K562 (cell line): ENCODE measurements at regions not wholly inside any gene's neighbourhood (a gene's known extent, or its start where the extent isn't known, plus 50 kb on each side); places are given as distances from the start of the nearest gene placed in this dataset.

Experiments used
- ARID2 ChIP-seq: fragments of 450-650 bp; IDR thresholded peaks from 2 replicates; pipeline ENCODE4 v1.6.1; 2017; ENCODE audit warnings: antibody characterized with exemption, mild to moderate bottlenecking
- ARNT ChIP-seq, 2 experiments: fragments of 450-650 bp; IDR thresholded peaks; 2 replicates each; pipeline ENCODE4 v1.6.1; 2016; ENCODE audit warnings: mild to moderate bottlenecking in 1 of 2
- CHD4 ChIP-seq: fragments of 200-600 bp; sonication (generic); IDR thresholded peaks from 3 replicates; pipeline ENCODE4 v1.6.1; 2012; ENCODE audit warnings: low read depth, mild to moderate bottlenecking, mixed read lengths, low read length, inconsistent platforms; ENCODE audit not compliant: insufficient read depth, insufficient replicate concordance, poor library complexity, severe bottlenecking
- CREM ChIP-seq: IDR thresholded peaks from 2 replicates; pipeline ENCODE4 v1.6.1; 2014; ENCODE audit warnings: antibody characterized with exemption, low read depth
- CXXC5 ChIP-seq: fragments of 250-450 bp; sonication (Bioruptor Pico); IDR thresholded peaks from 2 replicates; pipeline ENCODE4 v1.8.0; 2022; ENCODE audit warnings: inconsistent platforms, mild to moderate bottlenecking, moderate library complexity
- EHMT2 ChIP-seq: fragments of 450-650 bp; IDR thresholded peaks from 2 replicates; pipeline ENCODE4 v1.6.1; 2018; ENCODE audit warnings: antibody characterized with exemption
- ELF2 ChIP-seq: fragments of 250-450 bp; sonication (Bioruptor Pico); IDR thresholded peaks from 2 replicates; pipeline ENCODE4 v1.5.0; 2021; ENCODE audit warnings: mild to moderate bottlenecking
- ELF4 ChIP-seq: fragments of 450-650 bp; formaldehyde crosslinking; IDR thresholded peaks from 2 replicates; pipeline ENCODE4 v1.4.0; 2022; ENCODE audit warnings: missing genetic modification characterization
- ESRRA ChIP-seq: fragments of 450-650 bp; IDR thresholded peaks from 2 replicates; pipeline ENCODE4 v1.6.1; 2014; ENCODE audit warnings: low read depth, mild to moderate bottlenecking, moderate library complexity, borderline replicate concordance
- JUN ChIP-seq, 2 experiments: sonication (generic) in 1 of 2; formaldehyde crosslinking in 1 of 2; IDR thresholded peaks; 2 replicates each; pipeline versions ENCODE4 v1.6.1 to v1.8.0; 2012 to 2022; ENCODE audit warnings: borderline replicate concordance in 2 of 2, mild to moderate bottlenecking in 2 of 2, improper control_type of control experiment in 1 of 2, low read depth in 1 of 2, low read length in 1 of 2, missing genetic modification reagents in 1 of 2
- KDM1A ChIP-seq, 2 experiments: fragments of 450-650 bp; IDR thresholded peaks; 2 replicates each; pipeline ENCODE4 v1.6.1; 2016; ENCODE audit warnings: mild to moderate bottlenecking in 2 of 2
- KDM5B ChIP-seq: fragments of 200-600 bp; sonication (generic); IDR thresholded peaks from 2 replicates; pipeline ENCODE4 v1.6.1; 2012; ENCODE audit warnings: low read depth, mild to moderate bottlenecking, moderate library complexity, low read length, control low read depth, inconsistent platforms; ENCODE audit not compliant: insufficient replicate concordance
- MTA2 ChIP-seq: fragments of 450-650 bp; IDR thresholded peaks from 2 replicates; pipeline ENCODE4 v1.6.1; 2016; ENCODE audit warnings: low read depth
- NR2C1 ChIP-seq, 2 experiments: fragments of 450-650 bp; IDR thresholded peaks; 2 replicates each; pipeline ENCODE4 v1.6.1; 2017; ENCODE audit warnings: mild to moderate bottlenecking in 2 of 2, antibody characterized with exemption in 1 of 2, inconsistent platforms in 1 of 2, missing compliant biosample characterization in 1 of 2, missing genetic modification characterization in 1 of 2
- NR4A1 ChIP-seq, 2 experiments: fragments of 250-450 bp in 1 of 2; fragments of 450-650 bp in 1 of 2; sonication (Bioruptor Pico) in 1 of 2; IDR thresholded peaks; 2 replicates each; pipeline versions ENCODE4 v1.4.0 to v1.6.1; 2016 to 2020; ENCODE audit warnings: mild to moderate bottlenecking in 2 of 2, missing compliant biosample characterization in 1 of 2, missing genetic modification characterization in 1 of 2, moderate library complexity in 1 of 2
- RCOR1 ChIP-seq, 2 experiments: IDR thresholded peaks; 2 replicates each; pipeline ENCODE4 v1.6.1; 2012; ENCODE audit warnings: low read depth in 2 of 2, low read length in 2 of 2, borderline replicate concordance in 1 of 2, improper control_type of control experiment in 1 of 2
- TAF15 ChIP-seq: fragments of 200-400 bp; formaldehyde crosslinking; IDR thresholded peaks from 2 replicates; pipeline ENCODE4 v1.6.1; 2017; ENCODE audit warnings: mild to moderate bottlenecking, low read depth, low read length, moderate library complexity
- UBTF ChIP-seq, 2 experiments: IDR thresholded peaks; 2 replicates each; pipeline ENCODE4 v1.6.1; 2012; ENCODE audit warnings: improper control_type of control experiment in 2 of 2, low read depth in 2 of 2, low read length in 2 of 2, borderline replicate concordance in 1 of 2
- ZFP30 ChIP-seq: fragments of 250-450 bp; sonication (Bioruptor Pico); IDR thresholded peaks from 2 replicates; pipeline ENCODE4 v1.8.0; 2022; ENCODE audit warnings: moderate library complexity, mild to moderate bottlenecking, inconsistent platforms, borderline replicate concordance
- ZNF282 ChIP-seq: sonication (generic); formaldehyde crosslinking; IDR thresholded peaks from 2 replicates; pipeline ENCODE4 v1.8.1; 2023; ENCODE audit warnings: missing genetic modification reagents
- ZNF445 ChIP-seq: fragments of 250-450 bp; sonication (Bioruptor Pico); IDR thresholded peaks from 2 replicates; pipeline ENCODE4 v1.4.0; 2020; ENCODE audit warnings: low read depth, mild to moderate bottlenecking, moderate library complexity
- ZNF830 ChIP-seq: fragments of 250-450 bp; sonication (Bioruptor Pico); IDR thresholded peaks from 2 replicates; pipeline ENCODE4 v1.5.0; 2021; ENCODE audit warnings: mild to moderate bottlenecking
- TF ChIP-seq, protein P1 (sequence below), 2 experiments: fragments of 450-650 bp; IDR thresholded peaks; 2 replicates each; pipeline ENCODE4 v1.6.1; 2016
- TF ChIP-seq, protein P2 (sequence below), 2 experiments: fragments of 450-650 bp in 1 of 2; sonication (generic) in 1 of 2; formaldehyde crosslinking in 1 of 2; IDR thresholded peaks in 1 of 2; conservative IDR thresholded peaks in 1 of 2; 2 replicates each; pipeline versions ENCODE4 v1.6.1 to v1.8.1; 2016 to 2023; ENCODE audit warnings: mild to moderate bottlenecking in 2 of 2, moderate library complexity in 2 of 2, inconsistent platforms in 1 of 2, missing genetic modification reagents in 1 of 2

GRCh38 chr6:14734052-14734415 lies 511.8 kb upstream of the JARID2 start (continued):
- TF ChIP-seq JUN (IDR thresholded peaks at IDR 0.05; ENCODE audit: borderline replicate concordance, low read depth, low read length) (peak; percentile 59; the same call in 1 of the 2 replicates), JUN (CRISPR knock-in tag; IDR thresholded peaks at IDR 0.05; ENCODE audit: borderline replicate concordance) (no peak), NR4A1 (CRISPR knock-in tag; IDR thresholded peaks at IDR 0.05) (no peak), NR4A1 (tag; IDR thresholded peaks at IDR 0.05) (peak; percentile 65; the same call in 1 of the 2 replicates), ZNF830 (CRISPR knock-in tag) (0 out of 2 replicates have a peak, but pooled peaks have one; percentile 41), ARID2 (no peak), UBTF (IDR thresholded peaks at IDR 0.05; ENCODE audit: borderline replicate concordance in 1 of 2, low read depth in 2 of 2, low read length in 2 of 2) (no peak), NR2C1 (IDR thresholded peaks at IDR 0.05) (no peak), NR2C1 (tag; IDR thresholded peaks at IDR 0.05) (peak; percentile 33; the same call in 1 of the 2 replicates), ZNF282 (no peak), MTA2 (peak; percentile 77; the same call in 1 of the 2 replicates), RCOR1 (IDR thresholded peaks at IDR 0.05; ENCODE audit: borderline replicate concordance in 1 of 2, low read depth in 2 of 2, low read length in 2 of 2) (peak in 1 of 2 experiments; percentile 72; a peak in 2 of 4 replicates), CREM (no peak), ZNF445 (CRISPR knock-in tag) (peak; percentile 7; the same call in 1 of the 2 replicates), ELF4 (peak; percentile 82; the same call in 1 of the 2 replicates), ARNT (IDR thresholded peaks at IDR 0.05) (peak in 1 of 2 experiments; percentile 43; a peak in 1 of 4 replicates), EHMT2 (peak; percentile 81), ZFP30 (CRISPR knock-in tag) (no peak), CXXC5 (CRISPR knock-in tag) (no peak; the same call in 1 of the 2 replicates), KDM5B (peak; percentile 1), KDM1A (IDR thresholded peaks at IDR 0.05) (no peak), ESRRA (no peak), ELF2 (CRISPR knock-in tag) (no peak), TAF15 (no peak), CHD4 (peak; percentile 26)
- TF ChIP-seq, protein P1, sequence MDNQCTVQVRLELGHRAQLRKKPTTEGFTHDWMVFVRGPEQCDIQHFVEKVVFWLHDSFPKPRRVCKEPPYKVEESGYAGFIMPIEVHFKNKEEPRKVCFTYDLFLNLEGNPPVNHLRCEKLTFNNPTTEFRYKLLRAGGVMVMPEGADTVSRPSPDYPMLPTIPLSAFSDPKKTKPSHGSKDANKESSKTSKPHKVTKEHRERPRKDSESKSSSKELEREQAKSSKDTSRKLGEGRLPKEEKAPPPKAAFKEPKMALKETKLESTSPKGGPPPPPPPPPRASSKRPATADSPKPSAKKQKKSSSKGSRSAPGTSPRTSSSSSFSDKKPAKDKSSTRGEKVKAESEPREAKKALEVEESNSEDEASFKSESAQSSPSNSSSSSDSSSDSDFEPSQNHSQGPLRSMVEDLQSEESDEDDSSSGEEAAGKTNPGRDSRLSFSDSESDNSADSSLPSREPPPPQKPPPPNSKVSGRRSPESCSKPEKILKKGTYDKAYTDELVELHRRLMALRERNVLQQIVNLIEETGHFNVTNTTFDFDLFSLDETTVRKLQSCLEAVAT (IDR thresholded peaks at IDR 0.05), result peak; percentile 15 to 44; a peak in 1 of 4 replicates
- TF ChIP-seq, protein P2, sequence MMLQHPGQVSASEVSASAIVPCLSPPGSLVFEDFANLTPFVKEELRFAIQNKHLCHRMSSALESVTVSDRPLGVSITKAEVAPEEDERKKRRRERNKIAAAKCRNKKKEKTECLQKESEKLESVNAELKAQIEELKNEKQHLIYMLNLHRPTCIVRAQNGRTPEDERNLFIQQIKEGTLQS (IDR thresholded peaks at IDR 0.05), result no peak
- TF ChIP-seq, protein P2 (CRISPR knock-in tag; conservative IDR thresholded peaks at IDR 0.05), result no peak
